ENCODE measurements at regions not wholly inside any gene's neighbourhood (a gene's known extent, or its start where the extent isn't known, plus 50 kb on each side); places are given as distances from the start of the nearest gene placed in this dataset.

DNA sequence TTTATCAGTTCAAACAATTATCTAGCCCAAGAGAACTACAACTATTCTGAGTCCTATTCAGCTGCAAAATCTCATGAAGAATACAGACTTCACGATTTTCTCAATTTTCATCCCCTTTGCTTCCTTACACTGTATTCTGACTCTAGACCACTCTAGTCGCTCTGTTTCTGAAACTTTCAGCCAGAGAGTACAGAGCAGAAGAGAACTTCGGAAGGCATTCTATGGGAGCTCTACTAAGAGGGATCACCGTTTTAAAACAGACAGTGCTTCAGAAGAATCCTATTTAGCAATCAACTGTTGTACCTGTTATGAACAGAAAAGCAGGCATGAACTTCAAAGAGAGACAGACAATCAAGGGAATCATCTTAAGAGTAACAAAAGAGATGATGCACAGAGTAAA, 419.4 kb downstream of the SHQ1 start:
- Histone ChIP-seq H3K4me2 (ENCODE audit: low read depth, low read length) (no peak overlapping the region), H3K4ac (ENCODE audit: low read depth, low read length) (no peak overlapping the region), H3K27ac (ENCODE audit: insufficient read depth, low read length) (no peak overlapping the region), H3K9me3 (ENCODE audit: control insufficient read depth, insufficient read depth, low read length) (no peaks in the 10 kb centered on the region), H3K9me1 (ENCODE audit: insufficient read depth, low read length) (peaks cover 10% of the 10 kb centered on the region), H4K91ac (ENCODE audit: insufficient read depth, low read depth, low read length) (no peak overlapping the region), H3K36me3 (ENCODE audit: control insufficient read depth, insufficient read depth, low read length) (no peaks in the 10 kb centered on the region), H3K4me1 (ENCODE audit: control insufficient read depth, insufficient read depth, low read length) (no peaks in the 10 kb centered on the region), H4K8ac (ENCODE audit: low read depth in 2 of 2, low read length in 2 of 2) (no peak overlapping the region), H3K23ac (ENCODE audit: low read depth, low read length) (no peak overlapping the region), H3K56ac (ENCODE audit: extremely low read depth, insufficient read depth, low read length) (no peak overlapping the region), H2BK20ac (ENCODE audit: low read depth, low read length) (no peak overlapping the region), H2BK5ac (ENCODE audit: low read depth, low read length, poor library complexity, severe bottlenecking) (no peak overlapping the region), H3K9ac (ENCODE audit: low read depth, low read length) (no peak overlapping the region), H3K4me3 (ENCODE audit: insufficient read depth, low read depth, low read length) (no peak overlapping the region), H3K79me1 (ENCODE audit: low read depth in 1 of 2, low read length in 2 of 2) (peaks cover 28 to 44% of the 10 kb centered on the region in 2 experiments), H4K20me1 (ENCODE audit: insufficient read depth, low read length) (peaks cover 56% of the 10 kb centered on the region), H2BK120ac (ENCODE audit: low read depth, low read length) (no peak overlapping the region), H3K14ac (replicated peaks; ENCODE audit: low read depth, low read length) (no peak overlapping the region), H4K5ac (ENCODE audit: low read depth, low read length) (no peak overlapping the region), H2AK5ac (ENCODE audit: low read depth, low read length) (no peak overlapping the region), H3K18ac (ENCODE audit: low read depth, low read length) (no peak overlapping the region), H3K27me3 (ENCODE audit: control insufficient read depth, insufficient read depth, low read length) (no peaks in the 10 kb centered on the region), H2BK15ac (ENCODE audit: low read depth, low read length) (no peak overlapping the region), H2AK9ac (replicated peaks; ENCODE audit: low read depth, low read length, poor library complexity) (no peak overlapping the region), H2AFZ (replicated peaks; ENCODE audit: low read length, poor library complexity) (no peak overlapping the region)
- in situ Hi-C loops (cut with MboI; ENCODE audit: low sequenced_read_pairs): loop anchor here (25.0 kb wide), 1 partner anchor 658 kb away; no protein-coding TSS in a partner anchor
- dilution Hi-C loops (cut with HindIII; ENCODE audit: low sequenced_read_pairs, unreplicated experiment): no loop called here
- no TSS peak for BruUV-seq (replicated peaks)
- intact Hi-C loops (cut with micrococcal nuclease): no loop called here
- DNase-seq (no peak), ATAC-seq (ENCODE audit: low read depth) (no peak)
- ChIA-PET CTCF (interaction anchor here (1.1 kb wide), 1 partner anchor 20 kb away, joined by 3 read pairs; no protein-coding TSS in a partner anchor), POLR2A (ENCODE audit: unreplicated experiment) (no interaction called here)
- TF ChIP-seq, protein P1, sequence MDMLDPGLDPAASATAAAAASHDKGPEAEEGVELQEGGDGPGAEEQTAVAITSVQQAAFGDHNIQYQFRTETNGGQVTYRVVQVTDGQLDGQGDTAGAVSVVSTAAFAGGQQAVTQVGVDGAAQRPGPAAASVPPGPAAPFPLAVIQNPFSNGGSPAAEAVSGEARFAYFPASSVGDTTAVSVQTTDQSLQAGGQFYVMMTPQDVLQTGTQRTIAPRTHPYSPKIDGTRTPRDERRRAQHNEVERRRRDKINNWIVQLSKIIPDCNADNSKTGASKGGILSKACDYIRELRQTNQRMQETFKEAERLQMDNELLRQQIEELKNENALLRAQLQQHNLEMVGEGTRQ (IDR thresholded peaks at IDR 0.05; ENCODE audit: low read depth, low read length): no peak
- TF ChIP-seq RFX5 (IDR thresholded peaks at IDR 0.05; ENCODE audit: low read depth, low read length) (no peak), POLR2A (IDR thresholded peaks at IDR 0.05; ENCODE audit: low read depth, low read length) (no peak), RAD21 (IDR thresholded peaks at IDR 0.05; ENCODE audit: low read length) (no peak), NFE2L2 (IDR thresholded peaks at IDR 0.05; ENCODE audit: low read depth, low read length) (no peak), MAFK (IDR thresholded peaks at IDR 0.05; ENCODE audit: low read depth, low read length) (no peak), CEBPB (IDR thresholded peaks at IDR 0.05; ENCODE audit: low read depth, low read length) (no peak), SMC3 (IDR thresholded peaks at IDR 0.05; ENCODE audit: low read depth, low read length) (no peak), BHLHE40 (IDR thresholded peaks at IDR 0.05; ENCODE audit: low read depth, low read length) (no peak)
- TF ChIP-seq, protein P2, sequence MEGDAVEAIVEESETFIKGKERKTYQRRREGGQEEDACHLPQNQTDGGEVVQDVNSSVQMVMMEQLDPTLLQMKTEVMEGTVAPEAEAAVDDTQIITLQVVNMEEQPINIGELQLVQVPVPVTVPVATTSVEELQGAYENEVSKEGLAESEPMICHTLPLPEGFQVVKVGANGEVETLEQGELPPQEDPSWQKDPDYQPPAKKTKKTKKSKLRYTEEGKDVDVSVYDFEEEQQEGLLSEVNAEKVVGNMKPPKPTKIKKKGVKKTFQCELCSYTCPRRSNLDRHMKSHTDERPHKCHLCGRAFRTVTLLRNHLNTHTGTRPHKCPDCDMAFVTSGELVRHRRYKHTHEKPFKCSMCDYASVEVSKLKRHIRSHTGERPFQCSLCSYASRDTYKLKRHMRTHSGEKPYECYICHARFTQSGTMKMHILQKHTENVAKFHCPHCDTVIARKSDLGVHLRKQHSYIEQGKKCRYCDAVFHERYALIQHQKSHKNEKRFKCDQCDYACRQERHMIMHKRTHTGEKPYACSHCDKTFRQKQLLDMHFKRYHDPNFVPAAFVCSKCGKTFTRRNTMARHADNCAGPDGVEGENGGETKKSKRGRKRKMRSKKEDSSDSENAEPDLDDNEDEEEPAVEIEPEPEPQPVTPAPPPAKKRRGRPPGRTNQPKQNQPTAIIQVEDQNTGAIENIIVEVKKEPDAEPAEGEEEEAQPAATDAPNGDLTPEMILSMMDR (conservative IDR thresholded peaks at IDR 0.05; ENCODE audit: low read depth, low read length): no peak
- WGBS, 2 experiments (ENCODE audit: extremely low coverage in 2 of 2, insufficient read length in 1 of 2): no CpG with 5 or more reads among the region's 4 CpGs

Measured in IMR-90 (cell line).